ENCODE measurements at regions not wholly inside any gene's neighbourhood (a gene's known extent, or its start where the extent isn't known, plus 50 kb on each side); places are given as distances from the start of the nearest gene placed in this dataset.

DNA sequence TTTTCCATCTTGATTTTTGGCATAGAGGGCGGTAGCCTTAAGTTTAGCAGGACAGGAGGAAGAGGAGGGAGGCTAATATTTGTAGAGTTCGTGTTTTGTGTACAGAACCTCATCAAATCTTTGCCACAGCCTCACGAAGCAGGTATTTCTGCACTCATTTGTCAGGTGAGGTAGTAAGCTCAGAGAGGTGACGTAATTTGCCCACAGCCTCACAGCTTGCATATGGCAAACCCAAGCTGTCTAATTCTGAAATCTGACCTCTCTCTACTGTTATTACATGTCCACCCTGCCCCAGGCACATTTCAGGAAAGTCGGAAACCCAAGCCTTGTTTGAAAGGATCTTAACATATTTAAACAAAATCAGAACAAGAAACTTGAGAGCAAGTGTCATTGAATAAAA is 91.1 kb upstream of the TPM1 start:
- TF ChIP-seq, protein P1, sequence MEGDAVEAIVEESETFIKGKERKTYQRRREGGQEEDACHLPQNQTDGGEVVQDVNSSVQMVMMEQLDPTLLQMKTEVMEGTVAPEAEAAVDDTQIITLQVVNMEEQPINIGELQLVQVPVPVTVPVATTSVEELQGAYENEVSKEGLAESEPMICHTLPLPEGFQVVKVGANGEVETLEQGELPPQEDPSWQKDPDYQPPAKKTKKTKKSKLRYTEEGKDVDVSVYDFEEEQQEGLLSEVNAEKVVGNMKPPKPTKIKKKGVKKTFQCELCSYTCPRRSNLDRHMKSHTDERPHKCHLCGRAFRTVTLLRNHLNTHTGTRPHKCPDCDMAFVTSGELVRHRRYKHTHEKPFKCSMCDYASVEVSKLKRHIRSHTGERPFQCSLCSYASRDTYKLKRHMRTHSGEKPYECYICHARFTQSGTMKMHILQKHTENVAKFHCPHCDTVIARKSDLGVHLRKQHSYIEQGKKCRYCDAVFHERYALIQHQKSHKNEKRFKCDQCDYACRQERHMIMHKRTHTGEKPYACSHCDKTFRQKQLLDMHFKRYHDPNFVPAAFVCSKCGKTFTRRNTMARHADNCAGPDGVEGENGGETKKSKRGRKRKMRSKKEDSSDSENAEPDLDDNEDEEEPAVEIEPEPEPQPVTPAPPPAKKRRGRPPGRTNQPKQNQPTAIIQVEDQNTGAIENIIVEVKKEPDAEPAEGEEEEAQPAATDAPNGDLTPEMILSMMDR (IDR thresholded peaks at IDR 0.05; ENCODE audit: extremely low read depth, missing control alignments) = no peak
- no peak for DNase-seq (ENCODE audit: low spot score)

DNA sequence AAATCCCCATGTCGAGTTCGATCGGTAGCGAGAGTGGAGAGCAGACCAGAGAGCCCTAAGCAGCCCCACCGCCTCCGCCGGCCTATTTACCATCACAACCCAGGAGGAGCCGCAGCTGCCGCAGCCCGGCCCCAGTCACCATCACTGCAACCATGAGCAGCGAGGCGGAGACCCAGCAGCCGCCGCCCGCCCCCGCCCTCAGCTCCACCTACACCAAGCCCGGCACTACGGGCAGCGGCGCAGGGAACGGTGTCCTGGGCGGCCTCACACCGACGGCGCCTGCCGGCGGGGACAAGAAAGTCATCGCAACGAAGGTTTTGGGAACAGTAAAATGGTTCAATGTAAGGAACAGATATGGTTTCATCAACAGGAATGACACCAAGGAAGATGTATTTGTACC is 89.5 kb upstream of the TPM1 start:
- TF ChIP-seq, protein P1 (IDR thresholded peaks at IDR 0.05; ENCODE audit: extremely low read depth, missing control alignments) = no peak
- DNase-seq (ENCODE audit: low spot score) = no peak

DNA sequence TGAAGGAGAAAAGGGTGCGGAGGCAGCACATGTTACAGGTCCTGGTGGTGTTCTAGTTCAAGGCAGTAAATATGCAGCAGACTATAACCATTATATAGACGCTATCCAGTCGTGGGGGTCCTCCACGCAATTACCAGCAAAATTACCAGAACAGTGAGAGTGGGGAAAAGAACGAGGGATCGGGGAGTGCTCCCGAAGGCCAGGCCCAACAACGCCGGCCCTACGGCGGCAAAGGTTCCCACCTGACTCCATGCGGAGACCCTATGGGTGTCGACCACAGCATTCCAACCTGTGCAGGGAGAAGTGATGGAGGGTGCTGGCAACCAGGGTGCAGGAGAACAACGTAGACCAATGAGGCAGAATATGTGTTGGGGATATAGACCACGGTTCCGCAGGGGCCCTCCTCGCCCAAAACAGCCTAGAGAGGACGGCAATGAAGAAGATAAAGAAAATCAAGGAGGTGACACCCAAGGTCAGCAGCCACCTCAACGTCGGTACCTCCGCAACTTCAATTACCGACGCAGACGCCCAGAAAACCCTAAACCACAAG is 89.0 kb upstream of the TPM1 start:
- TF ChIP-seq, protein P1 (IDR thresholded peaks at IDR 0.05; ENCODE audit: extremely low read depth, missing control alignments) = no peak
- no peak for DNase-seq (ENCODE audit: low spot score)

DNA sequence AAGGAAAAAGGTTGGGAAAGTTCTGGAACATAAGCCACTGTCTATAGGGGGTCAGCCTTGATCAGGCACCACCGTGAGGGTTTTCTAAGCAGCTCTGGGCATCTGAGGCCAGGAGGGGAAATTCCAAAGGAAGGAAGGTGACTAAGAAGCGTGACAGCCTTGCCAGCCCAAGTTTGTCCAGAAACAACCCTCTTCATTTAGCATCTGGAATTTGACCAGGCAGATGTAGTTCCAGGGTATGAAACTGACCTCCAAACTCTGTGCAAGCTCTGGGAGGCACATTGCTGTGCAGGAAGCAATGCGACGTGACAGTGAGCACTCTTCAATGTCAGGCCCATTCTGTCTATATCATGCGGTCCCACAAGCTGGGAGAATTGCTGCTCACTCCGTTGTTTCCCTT is 85.4 kb upstream of the TPM1 start:
- TF ChIP-seq, protein P1 (IDR thresholded peaks at IDR 0.05; ENCODE audit: extremely low read depth, missing control alignments) = no peak
- no peak for DNase-seq (ENCODE audit: low spot score)

DNA sequence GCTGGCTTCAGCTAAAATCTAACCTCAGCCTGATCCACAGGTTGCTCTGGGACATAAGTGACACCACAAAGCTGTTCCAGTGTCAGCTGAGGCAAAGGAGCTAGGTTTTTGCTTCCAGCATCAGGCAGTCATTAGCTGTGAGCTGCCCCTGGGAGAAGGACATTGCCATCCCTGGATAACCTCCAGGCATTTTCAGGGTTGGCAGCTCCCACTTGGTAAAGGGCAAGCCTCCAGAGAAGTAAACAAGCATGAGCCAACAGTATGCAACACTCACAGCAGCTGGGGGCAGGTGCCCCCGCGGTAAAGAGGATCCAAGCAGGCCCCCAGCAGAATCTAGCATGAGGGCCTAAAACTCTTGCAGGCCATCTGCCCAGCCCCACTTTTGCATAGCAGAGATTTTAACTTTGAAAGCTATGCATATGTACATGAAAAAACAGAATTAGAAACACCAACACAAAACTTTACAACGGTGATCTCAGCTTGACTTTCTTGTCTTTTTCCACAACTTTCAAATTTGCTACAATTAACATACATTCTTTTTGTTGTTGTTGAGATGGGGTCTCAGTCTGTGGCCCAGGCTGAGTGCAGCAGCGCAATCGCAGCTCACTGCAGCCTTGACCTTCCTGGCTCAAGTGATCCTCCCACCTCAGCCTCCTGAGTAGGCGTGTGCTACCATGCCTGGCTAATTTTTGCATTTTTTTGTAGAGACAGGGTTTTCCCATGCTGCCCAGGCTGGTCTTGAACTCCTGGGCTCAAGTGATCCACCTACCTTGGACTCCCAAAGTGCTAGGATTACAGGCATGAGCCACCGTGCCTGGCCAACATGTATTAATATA is 83.8 kb upstream of the TPM1 start:
- TF ChIP-seq, protein P1 (IDR thresholded peaks at IDR 0.05; ENCODE audit: extremely low read depth, missing control alignments) = no peak
- DNase-seq (ENCODE audit: low spot score) = no peak

DNA sequence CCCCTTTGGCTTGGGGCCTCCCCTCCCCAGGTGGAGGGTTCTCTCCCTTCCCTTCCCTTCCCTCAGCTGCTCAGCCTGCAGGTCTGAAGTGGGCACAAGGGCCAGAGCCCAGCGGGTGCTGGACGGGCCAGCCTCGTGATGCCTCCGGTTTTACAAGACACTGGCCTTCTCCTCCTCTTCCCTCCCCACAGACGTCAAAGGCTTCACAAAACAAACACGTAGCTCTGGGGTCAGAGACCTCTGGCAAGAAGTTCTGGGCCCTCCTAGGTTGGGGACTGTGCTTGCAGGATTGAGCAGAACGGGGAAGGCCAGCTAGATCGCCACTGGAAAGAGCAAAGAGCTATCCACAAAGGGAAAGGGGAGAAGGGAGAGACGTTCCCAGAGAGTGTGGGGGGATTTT is 81.4 kb upstream of the TPM1 start:
- TF ChIP-seq, protein P1 (IDR thresholded peaks at IDR 0.05; ENCODE audit: extremely low read depth, missing control alignments) = no peak
- no peak for DNase-seq (ENCODE audit: low spot score)

DNA sequence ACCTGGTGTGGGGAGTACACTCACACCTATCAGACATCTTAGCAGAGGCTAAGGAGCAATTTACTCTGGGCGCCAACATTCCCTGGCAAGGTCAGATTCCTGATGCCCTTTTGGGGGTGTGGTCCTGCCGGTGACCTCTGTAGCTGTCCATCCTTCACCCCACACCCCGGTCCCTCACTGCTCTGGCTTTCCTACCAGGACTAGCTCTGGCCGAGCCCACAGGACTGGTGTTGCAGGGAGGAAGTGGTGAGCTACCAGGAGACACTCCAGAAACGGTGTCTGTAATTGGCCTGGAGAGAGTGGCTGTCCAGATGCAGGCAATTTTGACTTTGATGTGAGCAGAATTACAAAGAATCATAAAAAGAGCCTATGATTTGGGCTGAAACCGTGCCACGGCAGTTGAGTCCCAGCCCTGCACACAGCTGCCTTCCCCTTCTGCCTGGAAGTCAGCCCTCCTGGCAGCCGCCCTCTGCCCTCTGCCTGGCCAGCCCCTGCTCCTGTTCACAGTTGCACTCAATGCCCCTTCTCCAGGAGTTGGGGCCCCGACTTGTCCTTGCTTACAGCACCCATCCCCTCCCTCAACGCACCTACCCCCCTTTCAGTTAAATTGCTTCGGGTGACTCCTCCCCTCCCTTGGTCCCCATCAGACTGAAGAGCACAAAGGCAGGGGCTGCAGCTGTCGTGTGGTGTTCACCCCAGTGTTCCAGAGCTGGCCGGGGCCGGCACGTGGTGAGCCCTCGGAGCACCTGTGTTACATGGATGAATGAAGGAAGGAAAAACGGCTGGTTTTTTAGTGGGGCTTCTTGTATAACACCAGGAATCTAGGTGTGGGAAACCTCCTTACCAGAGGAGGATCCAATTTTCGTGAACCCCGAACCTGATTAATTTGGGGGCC is 80.2 kb upstream of the TPM1 start:
- no peak for DNase-seq (ENCODE audit: low spot score)
- TF ChIP-seq, protein P1 (IDR thresholded peaks at IDR 0.05; ENCODE audit: extremely low read depth, missing control alignments) = no peak
